GM13977 (cell line): ENCODE measurements at regions not wholly inside any gene's neighbourhood (a gene's known extent, or its start where the extent isn't known, plus 50 kb on each side); places are given as distances from the start of the nearest gene placed in this dataset.
"Not testable (repeated sequence)": the region's sequence is repeated elsewhere in the genome, so short reads cannot be mapped to it uniquely, and the experiment has no call there.

Experiments
- DNase-seq: peaks from one replicate; pipeline ENCODE4 v3.0.0; 2012; ENCODE audit warnings: low spot score
- in situ Hi-C: fragments of 300-500 bp; cut with MboI; formaldehyde crosslinking; loops from one replicate; pipeline ENCODE4 v1.12.0; 2022; ENCODE audit warnings: low sequenced_read_pairs, low pct_unique_long_range_greater_than_20kb, mixed read lengths, inconsistent platforms; ENCODE audit not compliant: unreplicated experiment
- TF ChIP-seq, protein P1 (sequence below): IDR thresholded peaks from 2 replicates; pipeline ENCODE4 v1.5.1; 2012; ENCODE audit warnings: mild to moderate bottlenecking, control low read depth; ENCODE audit not compliant: insufficient read depth; ENCODE audit errors: extremely low read depth, missing control alignments

GRCh38 chr12:88855301-88855700 is 275.0 kb upstream of the KITLG start:
- TF ChIP-seq, protein P1, sequence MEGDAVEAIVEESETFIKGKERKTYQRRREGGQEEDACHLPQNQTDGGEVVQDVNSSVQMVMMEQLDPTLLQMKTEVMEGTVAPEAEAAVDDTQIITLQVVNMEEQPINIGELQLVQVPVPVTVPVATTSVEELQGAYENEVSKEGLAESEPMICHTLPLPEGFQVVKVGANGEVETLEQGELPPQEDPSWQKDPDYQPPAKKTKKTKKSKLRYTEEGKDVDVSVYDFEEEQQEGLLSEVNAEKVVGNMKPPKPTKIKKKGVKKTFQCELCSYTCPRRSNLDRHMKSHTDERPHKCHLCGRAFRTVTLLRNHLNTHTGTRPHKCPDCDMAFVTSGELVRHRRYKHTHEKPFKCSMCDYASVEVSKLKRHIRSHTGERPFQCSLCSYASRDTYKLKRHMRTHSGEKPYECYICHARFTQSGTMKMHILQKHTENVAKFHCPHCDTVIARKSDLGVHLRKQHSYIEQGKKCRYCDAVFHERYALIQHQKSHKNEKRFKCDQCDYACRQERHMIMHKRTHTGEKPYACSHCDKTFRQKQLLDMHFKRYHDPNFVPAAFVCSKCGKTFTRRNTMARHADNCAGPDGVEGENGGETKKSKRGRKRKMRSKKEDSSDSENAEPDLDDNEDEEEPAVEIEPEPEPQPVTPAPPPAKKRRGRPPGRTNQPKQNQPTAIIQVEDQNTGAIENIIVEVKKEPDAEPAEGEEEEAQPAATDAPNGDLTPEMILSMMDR, result no peak
- in situ Hi-C loops, result no loop called here
- DNase-seq, result no peak

DNA sequence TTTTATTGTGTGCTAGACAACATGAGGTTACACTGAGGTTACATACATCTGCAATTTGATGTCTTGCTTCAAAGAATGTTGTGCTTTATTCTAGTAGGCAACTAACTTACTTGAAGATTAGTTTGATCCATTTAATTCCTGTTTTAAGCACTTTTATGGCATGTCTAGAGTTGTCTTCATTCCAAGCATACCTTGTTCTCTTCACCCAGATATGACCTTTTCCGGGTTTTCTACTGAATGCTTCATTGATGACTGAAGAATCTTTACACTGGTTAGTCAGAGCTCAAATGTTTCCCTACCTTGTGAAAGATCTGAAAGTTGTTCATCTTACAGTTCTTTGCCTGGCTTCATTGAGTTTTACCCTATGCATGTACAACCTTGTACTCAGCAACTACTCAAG is 274.0 kb upstream of the KITLG start:
- no peak for DNase-seq
- in situ Hi-C loops, result no loop called here
- TF ChIP-seq, protein P1, result no peak

DNA sequence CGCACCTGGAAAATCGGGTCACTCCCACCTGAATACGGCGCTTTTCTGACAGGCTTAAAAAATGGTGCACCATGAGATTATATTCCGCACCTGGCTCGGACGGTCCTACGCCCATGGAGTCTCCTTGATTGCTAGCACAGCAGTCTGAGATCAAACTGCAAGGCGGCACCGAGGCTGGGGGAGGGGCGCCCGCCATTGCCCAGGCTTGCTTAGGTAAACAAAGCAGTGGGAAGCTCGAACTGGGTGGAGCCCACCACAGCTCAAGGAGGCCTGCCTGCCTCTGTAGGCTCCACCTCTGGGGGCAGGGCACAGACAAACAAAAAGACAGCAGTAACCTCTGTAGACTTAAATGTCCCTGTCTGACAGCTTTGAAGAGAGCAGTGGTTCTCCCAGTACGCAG is 267.0 kb upstream of the KITLG start:
- in situ Hi-C loops, result not testable (repeated sequence)

GRCh38 chr12:88844426-88844825 is 264.2 kb upstream of the KITLG start:
- in situ Hi-C loops, result no loop called here
- no peak for DNase-seq
- TF ChIP-seq, protein P1, result no peak

More for the DNA sequence above, 267.0 kb upstream of the KITLG start:
- not testable (repeated sequence) for DNase-seq

DNA sequence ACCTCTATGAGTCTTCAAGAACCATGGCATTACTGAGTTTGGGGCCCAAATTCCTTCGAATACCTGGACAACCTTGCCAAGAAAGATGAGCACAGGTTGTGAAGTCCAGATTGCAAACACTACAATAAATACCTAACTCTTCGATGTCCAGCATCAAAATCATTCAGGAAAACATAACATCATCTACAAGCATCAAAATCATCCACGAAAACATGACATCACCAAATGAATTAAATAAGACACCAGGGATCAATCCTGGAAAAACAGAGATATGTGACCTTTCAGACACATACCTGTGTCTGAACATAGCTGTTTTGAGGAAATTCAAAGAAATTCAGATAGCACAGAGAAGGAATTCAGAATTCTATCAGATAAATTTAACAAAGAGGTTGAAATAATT is 262.0 kb upstream of the KITLG start:
- DNase-seq, result no peak
- in situ Hi-C loops, result no loop called here
- TF ChIP-seq, protein P1, result no peak

DNA sequence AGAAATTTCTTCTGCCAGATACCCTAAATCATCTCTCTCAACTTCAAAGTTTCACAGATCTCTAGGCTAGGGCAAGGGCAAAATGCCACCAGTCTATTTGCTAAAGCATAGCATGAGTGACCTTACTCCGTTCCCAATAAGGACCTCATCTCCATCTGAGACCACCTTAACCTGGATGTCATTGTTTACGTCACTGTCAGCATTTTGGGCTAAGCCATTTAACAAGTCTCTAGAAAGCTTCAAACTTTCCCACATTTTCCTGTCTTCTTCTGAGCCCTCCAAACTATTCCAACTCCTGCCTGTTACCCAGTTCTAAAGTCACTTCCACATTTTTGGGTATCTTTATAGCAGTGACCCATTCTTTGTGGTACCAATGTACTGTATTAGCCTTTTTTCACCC is 259.2 kb upstream of the KITLG start:
- TF ChIP-seq, protein P1, result no peak
- in situ Hi-C loops, result no loop called here

GRCh38 chr12:88836156-88836555 is 255.9 kb upstream of the KITLG start:
- TF ChIP-seq, protein P1, result no peak
- in situ Hi-C loops, result no loop called here
- DNase-seq, result no peak

More for the DNA sequence above, 259.2 kb upstream of the KITLG start:
- DNase-seq, result no peak
